ENCODE measurements at regions not wholly inside any gene's neighbourhood (a gene's known extent, or its start where the extent isn't known, plus 50 kb on each side); places are given as distances from the start of the nearest gene placed in this dataset.

- TF ChIP-seq TBP (IDR thresholded peaks at IDR 0.05; ENCODE audit: low read depth, low read length) (no peak), POLR2A (IDR thresholded peaks at IDR 0.05; ENCODE audit: control extremely low read depth in 1 of 2, low read depth in 2 of 2, low read length in 2 of 2) (no peak), CTCF (IDR thresholded peaks at IDR 0.05; ENCODE audit: control extremely low read depth in 1 of 3, insufficient read depth in 1 of 3, low read depth in 1 of 3, low read length in 3 of 3) (no peak), SP2 (IDR thresholded peaks at IDR 0.05; ENCODE audit: low read length) (no peak), POLR2AphosphoS5 (IDR thresholded peaks at IDR 0.05; ENCODE audit: low read depth, low read length) (no peak), TAF1 (IDR thresholded peaks at IDR 0.05; ENCODE audit: low read depth, low read length) (no peak), EZH2 (IDR thresholded peaks at IDR 0.05; ENCODE audit: low read depth, low read length, severe bottlenecking) (no peak), PHF8 (conservative IDR thresholded peaks at IDR 0.05; ENCODE audit: low read depth, low read length) (no peak), CTBP2 (IDR thresholded peaks at IDR 0.05; ENCODE audit: borderline replicate concordance, insufficient read depth, insufficient read length, low read length) (no peak), MAX (IDR thresholded peaks at IDR 0.05) (no peak), RAD21 (IDR thresholded peaks at IDR 0.05 in 1 of 2, conservative IDR thresholded peaks at IDR 0.05 in 1 of 2; ENCODE audit: low read depth in 2 of 2, low read length in 2 of 2) (no peak), SIN3A (conservative IDR thresholded peaks at IDR 0.05 in 1 of 2, IDR thresholded peaks at IDR 0.05 in 1 of 2; ENCODE audit: low read depth in 1 of 2, low read length in 2 of 2) (no peak)
Measured at GRCh38 chr15:94910166-94910565, 678.8 kb downstream of the MCTP2 start.

All from H1 (cell line).